Hepatocyte (in vitro differentiated cells): ENCODE measurements at regions not wholly inside any gene's neighbourhood (a gene's known extent, or its start where the extent isn't known, plus 50 kb on each side); places are given as distances from the start of the nearest gene placed in this dataset.

Experiments used
- DNase-seq: peaks from one replicate; pipeline ENCODE4 v3.0.0-alpha.2; 2016; ENCODE audit warnings: low spot score
- H2AFZ ChIP-seq: fragments of 200-600 bp; sonication (generic); 2 replicates; pipeline ENCODE4 v1.6.0; 2016; ENCODE audit warnings: antibody characterized with exemption, mild to moderate bottlenecking
- H3K27ac ChIP-seq: fragments of 200-600 bp; sonication (generic); 2 replicates; pipeline ENCODE4 v1.5.1; 2016; ENCODE audit warnings: mild to moderate bottlenecking
- H3K27me3 ChIP-seq: fragments of 200-600 bp; sonication (generic); 2 replicates; pipeline ENCODE4 v1.6.1; 2016
- H3K36me3 ChIP-seq: fragments of 200-600 bp; sonication (generic); replicated peaks from 2 replicates; pipeline ENCODE4 v1.5.1; 2016; ENCODE audit warnings: low read depth; ENCODE audit not compliant: insufficient read depth
- H3K4me1 ChIP-seq: fragments of 200-600 bp; sonication (generic); 2 replicates; pipeline ENCODE4 v1.5.1; 2016; ENCODE audit warnings: mild to moderate bottlenecking, moderate library complexity; ENCODE audit not compliant: insufficient read depth
- H3K4me2 ChIP-seq: fragments of 200-600 bp; sonication (generic); 2 replicates; pipeline ENCODE4 v1.6.0; 2016
- H3K4me3 ChIP-seq: fragments of 200-600 bp; sonication (generic); 2 replicates; pipeline ENCODE4 v1.5.1; 2016; ENCODE audit warnings: mild to moderate bottlenecking
- H3K79me2 ChIP-seq: fragments of 200-600 bp; sonication (generic); 2 replicates; pipeline ENCODE4 v1.6.0; 2017; ENCODE audit warnings: mild to moderate bottlenecking
- H3K9me2 ChIP-seq: fragments of 200-600 bp; sonication (generic); replicated peaks from 2 replicates; pipeline ENCODE4 v1.6.0; 2017; ENCODE audit warnings: mild to moderate bottlenecking; ENCODE audit not compliant: insufficient read depth
- H3K9me3 ChIP-seq: fragments of 200-600 bp; sonication (generic); 2 replicates; pipeline ENCODE4 v1.5.1; 2016; ENCODE audit warnings: low read depth, mild to moderate bottlenecking
- H4K20me1 ChIP-seq: fragments of 200-600 bp; sonication (generic); 2 replicates; pipeline ENCODE4 v1.6.0; 2016; ENCODE audit warnings: mild to moderate bottlenecking; ENCODE audit not compliant: insufficient read depth, poor library complexity, severe bottlenecking
- EZH2 ChIP-seq: fragments of 200-600 bp; sonication (generic); IDR thresholded peaks from 2 replicates; pipeline ENCODE4 v1.6.1; 2016; ENCODE audit warnings: antibody characterized with exemption, mild to moderate bottlenecking, borderline replicate concordance
- EZH2phosphoT487 ChIP-seq: fragments of 200-600 bp; sonication (generic); IDR thresholded peaks from one replicate; pipeline ENCODE4 v1.6.1; 2018; ENCODE audit warnings: antibody characterized with exemption, mild to moderate bottlenecking, low read depth, moderate library complexity; ENCODE audit not compliant: unreplicated experiment, severe bottlenecking
- WGBS: methylation state at CpG from one replicate; pipeline ENCODE4 v1.1.6; 2016; ENCODE audit warnings: low lambda C conversion rate; ENCODE audit errors: missing lambda C conversion rate; 5-methylcytosine and 5-hydroxymethylcytosine counted together
- TF ChIP-seq, protein P1 (sequence below): fragments of 200-600 bp; sonication (generic); IDR thresholded peaks from 2 replicates; pipeline ENCODE4 v1.5.1; 2016; ENCODE audit warnings: antibody characterized with exemption, mild to moderate bottlenecking; ENCODE audit not compliant: poor library complexity

DNA sequence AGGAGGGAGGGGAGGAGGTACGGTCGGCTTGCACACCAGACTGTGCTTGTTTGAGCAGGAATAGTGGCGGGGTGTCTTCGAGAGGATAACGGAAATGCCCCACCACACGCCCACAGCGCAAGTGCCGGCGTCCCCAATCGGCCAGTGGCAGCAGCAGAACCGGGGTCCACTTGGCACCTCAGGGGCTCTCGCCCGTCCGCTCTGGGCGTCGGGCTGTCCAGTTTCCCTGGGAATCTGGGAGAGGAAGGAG lies 53.7 kb downstream of the CCDC54 start:
- Histone ChIP-seq H3K9me2 (no peaks in the 10 kb centered on the region), H3K36me3 (no peaks in the 10 kb centered on the region), H3K9me3 (no peaks in the 10 kb centered on the region), H3K4me1 (peaks cover 5% of the 10 kb centered on the region), H4K20me1 (no peaks in the 10 kb centered on the region), H3K4me3 (peak overlapping the region; percentile 57), H3K27me3 (no peaks in the 10 kb centered on the region), H3K79me2 (no peaks in the 10 kb centered on the region), H3K27ac (peak overlapping the region; percentile 93), H2AFZ (peak overlapping the region; percentile 100), H3K4me2 (peak overlapping the region; percentile 95)
- no peak for DNase-seq
- 7% methylated on average over 16 of the region's 16 CpGs for WGBS
- TF ChIP-seq EZH2phosphoT487, result no peak
- TF ChIP-seq, protein P1, sequence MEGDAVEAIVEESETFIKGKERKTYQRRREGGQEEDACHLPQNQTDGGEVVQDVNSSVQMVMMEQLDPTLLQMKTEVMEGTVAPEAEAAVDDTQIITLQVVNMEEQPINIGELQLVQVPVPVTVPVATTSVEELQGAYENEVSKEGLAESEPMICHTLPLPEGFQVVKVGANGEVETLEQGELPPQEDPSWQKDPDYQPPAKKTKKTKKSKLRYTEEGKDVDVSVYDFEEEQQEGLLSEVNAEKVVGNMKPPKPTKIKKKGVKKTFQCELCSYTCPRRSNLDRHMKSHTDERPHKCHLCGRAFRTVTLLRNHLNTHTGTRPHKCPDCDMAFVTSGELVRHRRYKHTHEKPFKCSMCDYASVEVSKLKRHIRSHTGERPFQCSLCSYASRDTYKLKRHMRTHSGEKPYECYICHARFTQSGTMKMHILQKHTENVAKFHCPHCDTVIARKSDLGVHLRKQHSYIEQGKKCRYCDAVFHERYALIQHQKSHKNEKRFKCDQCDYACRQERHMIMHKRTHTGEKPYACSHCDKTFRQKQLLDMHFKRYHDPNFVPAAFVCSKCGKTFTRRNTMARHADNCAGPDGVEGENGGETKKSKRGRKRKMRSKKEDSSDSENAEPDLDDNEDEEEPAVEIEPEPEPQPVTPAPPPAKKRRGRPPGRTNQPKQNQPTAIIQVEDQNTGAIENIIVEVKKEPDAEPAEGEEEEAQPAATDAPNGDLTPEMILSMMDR, result no peak
- TF ChIP-seq EZH2, result no peak

DNA sequence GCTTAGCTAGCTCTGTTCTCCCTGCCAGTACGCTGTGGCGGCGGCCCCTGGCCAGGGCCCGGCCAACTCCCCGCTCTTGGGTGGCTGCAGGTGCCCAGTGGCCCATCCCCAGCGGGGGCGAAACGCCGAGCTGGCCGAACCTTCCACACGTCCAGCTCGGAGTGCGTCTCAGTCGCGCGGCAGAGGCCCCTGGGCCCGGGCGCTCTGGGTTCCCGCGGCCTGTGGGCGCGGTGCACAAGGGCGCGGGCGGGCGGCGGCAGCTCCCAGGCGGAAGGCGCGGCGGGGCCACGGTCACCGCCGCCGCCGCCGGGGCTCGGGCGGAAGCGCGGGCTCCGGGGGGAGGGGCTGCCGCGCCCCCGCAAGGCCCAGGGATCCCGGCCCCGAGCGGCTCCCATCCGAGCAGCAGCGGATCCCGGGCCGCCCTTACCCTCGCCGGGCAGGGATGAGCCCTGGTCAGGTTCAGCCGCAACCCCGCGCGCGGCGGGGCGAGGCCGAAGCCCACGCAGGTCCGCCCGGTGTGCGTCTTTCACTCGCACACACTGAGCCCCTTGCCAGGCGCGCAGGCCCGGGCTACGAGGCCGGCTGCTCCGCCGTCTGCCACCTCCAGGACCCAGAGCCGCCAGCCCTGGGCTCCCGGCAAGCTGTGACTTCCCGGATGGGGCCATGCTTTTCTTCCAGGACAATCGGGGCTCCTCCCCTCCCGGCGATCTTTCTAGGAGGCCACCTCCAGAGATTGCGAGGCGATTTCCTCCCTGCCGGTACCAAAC lies 54.2 kb downstream of the CCDC54 start:
- TF ChIP-seq, protein P1, result no peak
- TF ChIP-seq EZH2 (no peak), EZH2phosphoT487 (no peak)
- Histone ChIP-seq H3K4me2 (peak overlapping the region; percentile 95), H3K27ac (peak overlapping the region; percentile 93), H3K4me3 (peak overlapping the region; percentile 91), H4K20me1 (no peaks in the 10 kb centered on the region), H2AFZ (peak overlapping the region; percentile 100), H3K9me2 (no peaks in the 10 kb centered on the region), H3K27me3 (no peaks in the 10 kb centered on the region), H3K79me2 (no peaks in the 10 kb centered on the region), H3K36me3 (no peaks in the 10 kb centered on the region), H3K9me3 (no peaks in the 10 kb centered on the region), H3K4me1 (peaks cover 5% of the 10 kb centered on the region)
- 2% methylated on average over 28 of the region's 83 CpGs for WGBS
- DNase-seq, result peak; percentile 79

- H3K27ac ChIP-seq, result peak overlapping the region; percentile 93
- H3K27me3 ChIP-seq, result no peaks in the 10 kb centered on the region
- peaks cover 5% of the 10 kb centered on the region for H3K4me1 ChIP-seq
- no peaks in the 10 kb centered on the region for H3K36me3 ChIP-seq
- H3K79me2 ChIP-seq, result no peaks in the 10 kb centered on the region
- no peaks in the 10 kb centered on the region for H3K9me2 ChIP-seq
- TF ChIP-seq, protein P1, result no peak
- TF ChIP-seq EZH2 (no peak), EZH2phosphoT487 (no peak)
- 5% methylated on average over 20 of the region's 20 CpGs for WGBS
- peak overlapping the region; percentile 100 for H2AFZ ChIP-seq
- H4K20me1 ChIP-seq, result no peaks in the 10 kb centered on the region
- no peaks in the 10 kb centered on the region for H3K9me3 ChIP-seq
- DNase-seq, result peak; percentile 43
- H3K4me2 ChIP-seq, result peak overlapping the region; percentile 95
- peak overlapping the region; percentile 91 for H3K4me3 ChIP-seq
These were observed 54.8 kb downstream of the CCDC54 start for GRCh38 chr3:107432013-107432515.
